ENCODE measurements at regions not wholly inside any gene's neighbourhood (a gene's known extent, or its start where the extent isn't known, plus 50 kb on each side); places are given as distances from the start of the nearest gene placed in this dataset.

DNA sequence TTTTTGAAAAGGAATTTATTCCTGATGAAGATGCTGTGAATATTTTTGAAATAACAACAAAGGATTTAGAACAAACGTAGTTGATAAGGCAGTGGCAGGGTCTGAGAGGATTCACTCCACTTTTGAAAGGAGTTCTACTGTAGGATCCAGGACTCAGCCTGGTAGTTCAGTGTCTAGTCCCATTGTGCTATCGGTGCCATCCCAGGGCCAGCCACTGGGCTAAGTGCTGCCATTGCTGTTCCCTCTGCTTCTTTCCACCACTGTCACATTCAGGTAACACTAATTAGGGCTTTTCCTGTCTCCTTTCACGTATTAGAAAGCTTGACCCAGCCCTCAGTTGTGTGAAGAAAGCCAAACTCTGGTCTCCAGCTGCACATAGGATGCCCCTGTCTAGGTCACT lies 177.3 kb downstream of the TEX36 start:
- FAIRE-seq (no peak), ATAC-seq (peak in 1 of 2 experiments; percentile 51; a peak in 3 of 6 replicates), DNase-seq (ENCODE audit: low read depth in 1 of 2, low spot score in 1 of 2) (no peak)
- Histone ChIP-seq H3K4me1 (no peaks in the 10 kb centered on the region), H3K9me3 (0 out of 3 replicates have a peak, but pooled peaks cover 3% of the 10 kb centered on the region), H3K4me3 (no peak overlapping the region), H3K4me2 (no peak overlapping the region), H3K27ac (no peak overlapping the region)
- POLR2A ChIA-PET: no interaction called here
- TF ChIP-seq HOXB5 (CRISPR knock-in tag; IDR thresholded peaks at IDR 0.05) (no peak), SREBF2 (IDR thresholded peaks at IDR 0.05) (no peak), FOSB (CRISPR knock-in tag; IDR thresholded peaks at IDR 0.05) (no peak), RAD21 (conservative IDR thresholded peaks at IDR 0.05 in 1 of 2, IDR thresholded peaks at IDR 0.05 in 1 of 2) (no peak), JUN (IDR thresholded peaks at IDR 0.05) (no peak), CEBPB (IDR thresholded peaks at IDR 0.05) (no peak), MAZ (IDR thresholded peaks at IDR 0.05; ENCODE audit: borderline replicate concordance, low read depth, low read length) (no peak), TFCP2L1 (CRISPR knock-in tag; IDR thresholded peaks at IDR 0.05) (no peak), FOXS1 (CRISPR knock-in tag; IDR thresholded peaks at IDR 0.05) (no peak), NFE2L2 (conservative IDR thresholded peaks at IDR 0.05; ENCODE audit: low read length) (no peak), RCOR1 (IDR thresholded peaks at IDR 0.05; ENCODE audit: low read depth, low read length) (no peak), EHMT2 (IDR thresholded peaks at IDR 0.05; ENCODE audit: low read depth) (no peak), RFX5 (IDR thresholded peaks at IDR 0.05) (no peak), PHF8 (IDR thresholded peaks at IDR 0.05; ENCODE audit: borderline replicate concordance, low read depth) (no peak)
- TF ChIP-seq, protein P1, sequence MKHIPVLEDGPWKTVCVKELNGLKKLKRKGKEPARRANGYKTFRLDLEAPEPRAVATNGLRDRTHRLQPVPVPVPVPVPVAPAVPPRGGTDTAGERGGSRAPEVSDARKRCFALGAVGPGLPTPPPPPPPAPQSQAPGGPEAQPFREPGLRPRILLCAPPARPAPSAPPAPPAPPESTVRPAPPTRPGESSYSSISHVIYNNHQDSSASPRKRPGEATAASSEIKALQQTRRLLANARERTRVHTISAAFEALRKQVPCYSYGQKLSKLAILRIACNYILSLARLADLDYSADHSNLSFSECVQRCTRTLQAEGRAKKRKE (CRISPR knock-in tag; IDR thresholded peaks at IDR 0.05; ENCODE audit: low read depth): no peak
- 11% methylated on average over 3 of the region's 3 CpGs for WGBS (ENCODE audit: missing lambda C conversion rate)
- CTCF ChIA-PET: no interaction called here

DNA sequence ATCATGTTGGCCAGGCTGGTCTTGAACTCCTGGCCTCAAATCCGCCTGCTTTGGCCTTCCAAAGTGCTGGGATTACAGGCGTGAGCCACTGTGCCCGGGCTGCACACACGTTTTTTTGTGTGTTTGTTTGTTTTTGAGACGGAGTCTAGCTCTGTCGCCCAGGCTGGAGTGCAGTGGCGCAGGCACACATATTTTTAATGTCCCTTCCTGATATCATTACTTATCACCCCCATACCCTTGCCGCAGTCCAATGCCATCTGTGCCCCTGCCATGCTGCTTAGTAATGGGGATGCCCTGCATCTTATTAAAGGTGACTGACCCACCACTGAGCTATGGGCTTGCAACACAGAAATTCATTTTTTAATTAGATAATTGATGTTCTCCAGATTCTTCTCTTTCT lies 180.7 kb downstream of the TEX36 start:
- Histone ChIP-seq H3K9me3 (0 out of 3 replicates have a peak, but pooled peaks cover 3% of the 10 kb centered on the region), H3K4me1 (no peaks in the 10 kb centered on the region), H3K4me3 (no peak overlapping the region), H3K4me2 (no peak overlapping the region), H3K27ac (no peak overlapping the region)
- ChIA-PET CTCF (interaction anchor here (0.6 kb wide), 1 partner anchor 466 kb away, joined by 4 read pairs; no protein-coding TSS in a partner anchor), POLR2A (interaction anchor here (0.7 kb wide), 1 partner anchor 10 kb away, joined by 4 read pairs; no protein-coding TSS in a partner anchor)
- TF ChIP-seq JUNB (IDR thresholded peaks at IDR 0.05) (no peak), NFE2L2 (conservative IDR thresholded peaks at IDR 0.05; ENCODE audit: low read length) (no peak), CBX2 (IDR thresholded peaks at IDR 0.05; ENCODE audit: borderline replicate concordance, low read depth) (no peak), HOXB13 (CRISPR knock-in tag; IDR thresholded peaks at IDR 0.05; ENCODE audit: low read depth) (no peak), RAD21 (conservative IDR thresholded peaks at IDR 0.05 in 1 of 2, IDR thresholded peaks at IDR 0.05 in 1 of 2) (no peak), KDM5A (IDR thresholded peaks at IDR 0.05) (no peak), MYC (IDR thresholded peaks at IDR 0.05; ENCODE audit: borderline replicate concordance, low read length) (no peak)
- TF ChIP-seq, protein P2, sequence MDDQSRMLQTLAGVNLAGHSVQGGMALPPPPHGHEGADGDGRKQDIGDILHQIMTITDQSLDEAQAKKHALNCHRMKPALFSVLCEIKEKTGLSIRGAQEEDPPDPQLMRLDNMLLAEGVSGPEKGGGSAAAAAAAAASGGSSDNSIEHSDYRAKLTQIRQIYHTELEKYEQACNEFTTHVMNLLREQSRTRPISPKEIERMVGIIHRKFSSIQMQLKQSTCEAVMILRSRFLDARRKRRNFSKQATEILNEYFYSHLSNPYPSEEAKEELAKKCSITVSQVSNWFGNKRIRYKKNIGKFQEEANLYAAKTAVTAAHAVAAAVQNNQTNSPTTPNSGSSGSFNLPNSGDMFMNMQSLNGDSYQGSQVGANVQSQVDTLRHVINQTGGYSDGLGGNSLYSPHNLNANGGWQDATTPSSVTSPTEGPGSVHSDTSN (IDR thresholded peaks at IDR 0.05): no peak
- TF ChIP-seq, protein P3, sequence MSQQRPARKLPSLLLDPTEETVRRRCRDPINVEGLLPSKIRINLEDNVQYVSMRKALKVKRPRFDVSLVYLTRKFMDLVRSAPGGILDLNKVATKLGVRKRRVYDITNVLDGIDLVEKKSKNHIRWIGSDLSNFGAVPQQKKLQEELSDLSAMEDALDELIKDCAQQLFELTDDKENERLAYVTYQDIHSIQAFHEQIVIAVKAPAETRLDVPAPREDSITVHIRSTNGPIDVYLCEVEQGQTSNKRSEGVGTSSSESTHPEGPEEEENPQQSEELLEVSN (IDR thresholded peaks at IDR 0.05; ENCODE audit: borderline replicate concordance, low read depth): no peak
- TF ChIP-seq, protein P4, sequence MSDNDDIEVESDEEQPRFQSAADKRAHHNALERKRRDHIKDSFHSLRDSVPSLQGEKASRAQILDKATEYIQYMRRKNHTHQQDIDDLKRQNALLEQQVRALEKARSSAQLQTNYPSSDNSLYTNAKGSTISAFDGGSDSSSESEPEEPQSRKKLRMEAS (IDR thresholded peaks at IDR 0.05): no peak
- ATAC-seq: no peak
- DNase-seq (ENCODE audit: low read depth in 1 of 2, low spot score in 1 of 2): no peak
- WGBS (ENCODE audit: missing lambda C conversion rate): 38% methylated on average over 8 of the region's 8 CpGs
- peak; percentile 95 for FAIRE-seq

Data from A549 (cell line).